Fibroblast of lung (primary cell): ENCODE measurements at regions not wholly inside any gene's neighbourhood (a gene's known extent, or its start where the extent isn't known, plus 50 kb on each side); places are given as distances from the start of the nearest gene placed in this dataset.

Experiments used
- DNase-seq, 2 donors: peaks; one replicate each; pipeline versions ENCODE4 v3.0.0 to v3.0.0-alpha.2; 2010; ENCODE audit warnings: low read depth in 2 of 2
- H2AFZ ChIP-seq: 2 replicates; pipeline ENCODE4 v1.5.1; 2012; ENCODE audit warnings: low read length, control low read depth, inconsistent platforms
- H3K27ac ChIP-seq: 2 replicates; pipeline ENCODE4 v1.5.1; 2011; ENCODE audit warnings: low read length, control low read depth; ENCODE audit not compliant: insufficient read depth
- H3K27me3 ChIP-seq: 2 replicates; pipeline ENCODE4 v1.5.1; 2011; ENCODE audit warnings: mild to moderate bottlenecking, low read length; ENCODE audit not compliant: control insufficient read depth, insufficient read depth
- H3K36me3 ChIP-seq: 2 replicates; pipeline ENCODE4 v1.5.1; 2011; ENCODE audit warnings: low read length; ENCODE audit not compliant: control insufficient read depth, insufficient read depth
- H3K4me1 ChIP-seq: 2 replicates; pipeline ENCODE4 v1.5.1; 2011; ENCODE audit warnings: low read length; ENCODE audit not compliant: control insufficient read depth, insufficient read depth; ENCODE audit errors: extremely low read depth
- H3K4me2 ChIP-seq: 2 replicates; pipeline ENCODE4 v1.5.1; 2011; ENCODE audit warnings: low read length, control low read depth; ENCODE audit not compliant: insufficient read depth; ENCODE audit errors: extremely low read depth
- H3K4me3 ChIP-seq, 4 experiments: fragments of 200-600 bp in 1 of 4; sonication (generic) in 1 of 4; replicated peaks in 1 of 4; 2 replicates each; pipeline ENCODE4 v1.5.1; 2011 to 2016; ENCODE audit warnings: low read length in 4 of 4, low read depth in 3 of 4, mild to moderate bottlenecking in 3 of 4, control low read depth in 2 of 4, inconsistent platforms in 1 of 4, mixed read lengths in 1 of 4; ENCODE audit not compliant: insufficient read depth in 1 of 4; ENCODE audit errors: control extremely low read depth in 1 of 4
- H3K79me2 ChIP-seq: 2 replicates; pipeline ENCODE4 v1.5.1; 2012; ENCODE audit warnings: mild to moderate bottlenecking, low read length, inconsistent platforms; ENCODE audit not compliant: control insufficient read depth, insufficient read depth
- H3K9ac ChIP-seq: 2 replicates; pipeline ENCODE4 v1.5.1; 2011; ENCODE audit warnings: mild to moderate bottlenecking, low read length, control low read depth; ENCODE audit not compliant: insufficient read depth
- H3K9me3 ChIP-seq: 2 replicates; pipeline ENCODE4 v1.5.1; 2012; ENCODE audit warnings: low read depth, low read length; ENCODE audit not compliant: control insufficient read depth, insufficient read depth
- H4K20me1 ChIP-seq: 2 replicates; pipeline ENCODE4 v1.5.1; 2011; ENCODE audit warnings: low read length; ENCODE audit not compliant: control insufficient read depth, insufficient read depth; ENCODE audit errors: extremely low read depth
- EZH2 ChIP-seq: IDR thresholded peaks from 2 replicates; pipeline ENCODE4 v1.5.1; 2012; ENCODE audit warnings: low read length, control low read depth, mild to moderate bottlenecking; ENCODE audit errors: missing control alignments
- TF ChIP-seq, protein P1 (sequence below), 2 donors: IDR thresholded peaks in 1 of 2; conservative IDR thresholded peaks in 1 of 2; 1 replicate in 1 of 2; 2 replicates in 1 of 2; pipeline ENCODE4 v1.5.1; 2011 to 2012; ENCODE audit warnings: low read length in 2 of 2, control low read depth in 1 of 2, inconsistent platforms in 1 of 2, low read depth in 1 of 2, mild to moderate bottlenecking in 1 of 2

DNA sequence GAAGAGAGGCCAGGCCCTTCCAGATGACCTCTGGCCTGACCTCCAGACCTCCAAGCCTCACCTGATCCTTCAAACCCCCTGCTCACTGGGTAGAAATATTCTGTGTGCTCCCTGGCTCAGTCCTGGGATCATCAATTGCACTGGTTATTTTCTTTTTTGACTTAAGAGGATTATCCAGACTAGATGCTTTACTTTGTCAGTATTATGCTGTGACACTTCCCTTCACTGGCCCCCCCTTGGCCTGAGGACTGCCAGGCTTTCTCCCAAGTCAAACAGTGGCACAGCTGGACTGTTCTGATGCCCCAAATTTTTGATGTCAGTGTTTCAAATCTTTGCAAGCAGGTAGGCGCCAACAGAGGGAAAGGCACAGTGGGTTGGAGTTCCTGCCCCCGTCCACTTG lies 156.3 kb upstream of the SKOR2 start:
- Histone ChIP-seq H2AFZ (no peak overlapping the region), H4K20me1 (no peaks in the 10 kb centered on the region), H3K9ac (no peak overlapping the region)

DNA sequence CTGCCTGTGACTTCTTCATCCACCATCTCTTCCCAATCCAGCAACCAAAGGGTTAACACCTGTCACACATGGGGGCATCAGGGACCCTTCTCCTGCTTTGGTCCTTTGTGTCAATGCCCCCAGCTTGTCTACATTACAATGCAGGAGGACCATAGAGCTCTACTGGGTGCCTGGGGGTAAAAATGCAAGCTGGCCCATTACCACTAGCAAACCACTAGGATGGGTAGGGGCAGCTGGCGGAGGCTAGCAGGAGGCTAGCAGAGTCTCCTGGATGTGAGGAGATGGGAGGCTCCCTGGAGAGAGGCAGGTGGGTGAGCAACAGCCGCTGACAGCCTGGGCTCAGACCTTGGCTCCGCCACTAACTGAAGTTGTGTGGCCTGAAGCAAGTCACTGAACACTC lies 153.4 kb upstream of the SKOR2 start:
- Histone ChIP-seq H3K9me3 (no peaks in the 10 kb centered on the region), H3K79me2 (no peaks in the 10 kb centered on the region), H3K4me2 (no peak overlapping the region), H3K4me3 (no peak overlapping the region), H3K27ac (no peak overlapping the region), H3K4me1 (no peaks in the 10 kb centered on the region), H4K20me1 (no peaks in the 10 kb centered on the region), H3K9ac (no peak overlapping the region), H3K27me3 (no peaks in the 10 kb centered on the region), H3K36me3 (no peaks in the 10 kb centered on the region), H2AFZ (no peak overlapping the region)
- DNase-seq, result no peak
- TF ChIP-seq EZH2, result no peak
- TF ChIP-seq, protein P1, sequence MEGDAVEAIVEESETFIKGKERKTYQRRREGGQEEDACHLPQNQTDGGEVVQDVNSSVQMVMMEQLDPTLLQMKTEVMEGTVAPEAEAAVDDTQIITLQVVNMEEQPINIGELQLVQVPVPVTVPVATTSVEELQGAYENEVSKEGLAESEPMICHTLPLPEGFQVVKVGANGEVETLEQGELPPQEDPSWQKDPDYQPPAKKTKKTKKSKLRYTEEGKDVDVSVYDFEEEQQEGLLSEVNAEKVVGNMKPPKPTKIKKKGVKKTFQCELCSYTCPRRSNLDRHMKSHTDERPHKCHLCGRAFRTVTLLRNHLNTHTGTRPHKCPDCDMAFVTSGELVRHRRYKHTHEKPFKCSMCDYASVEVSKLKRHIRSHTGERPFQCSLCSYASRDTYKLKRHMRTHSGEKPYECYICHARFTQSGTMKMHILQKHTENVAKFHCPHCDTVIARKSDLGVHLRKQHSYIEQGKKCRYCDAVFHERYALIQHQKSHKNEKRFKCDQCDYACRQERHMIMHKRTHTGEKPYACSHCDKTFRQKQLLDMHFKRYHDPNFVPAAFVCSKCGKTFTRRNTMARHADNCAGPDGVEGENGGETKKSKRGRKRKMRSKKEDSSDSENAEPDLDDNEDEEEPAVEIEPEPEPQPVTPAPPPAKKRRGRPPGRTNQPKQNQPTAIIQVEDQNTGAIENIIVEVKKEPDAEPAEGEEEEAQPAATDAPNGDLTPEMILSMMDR (conservative IDR thresholded peaks at IDR 0.05 in 1 of 2, IDR thresholded peaks at IDR 0.05 in 1 of 2; ENCODE audit: low read depth in 1 of 2, low read length in 2 of 2), result no peak

More for the DNA sequence above, 156.3 kb upstream of the SKOR2 start:
- H3K79me2 ChIP-seq, result no peaks in the 10 kb centered on the region
- DNase-seq, result no peak
- H3K9me3 ChIP-seq, result no peaks in the 10 kb centered on the region
- H3K4me1 ChIP-seq, result no peaks in the 10 kb centered on the region
- H3K4me2 ChIP-seq, result no peak overlapping the region
- no peak overlapping the region for H3K4me3 ChIP-seq
- no peak overlapping the region for H3K27ac ChIP-seq
- no peaks in the 10 kb centered on the region for H3K36me3 ChIP-seq
- no peaks in the 10 kb centered on the region for H3K27me3 ChIP-seq
- TF ChIP-seq, protein P1 (conservative IDR thresholded peaks at IDR 0.05 in 1 of 2, IDR thresholded peaks at IDR 0.05 in 1 of 2; ENCODE audit: low read depth in 1 of 2, low read length in 2 of 2), result no peak
- no peak for TF ChIP-seq EZH2

DNA sequence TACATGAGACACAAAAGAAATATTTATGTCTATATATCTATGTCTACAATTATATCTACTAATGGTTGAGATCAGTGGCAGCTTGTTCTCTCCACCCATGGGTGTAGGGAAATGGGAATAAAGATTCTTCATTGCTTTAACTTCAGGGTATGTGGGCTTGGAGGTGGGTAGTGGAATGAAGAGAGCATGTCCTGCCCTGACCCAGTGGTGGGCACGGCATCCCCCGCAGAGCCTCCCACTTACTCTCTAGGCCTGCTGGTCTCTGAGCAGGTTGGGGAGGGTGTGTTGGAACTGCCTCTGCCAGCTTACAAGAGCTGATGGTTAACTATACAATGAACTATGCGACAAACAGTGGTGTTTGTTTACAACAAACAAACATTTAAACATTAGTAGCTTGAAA lies 152.5 kb upstream of the SKOR2 start:
- H3K4me2 ChIP-seq, result no peak overlapping the region
- no peak overlapping the region for H2AFZ ChIP-seq
- H4K20me1 ChIP-seq, result no peaks in the 10 kb centered on the region
- no peak overlapping the region for H3K27ac ChIP-seq
- H3K79me2 ChIP-seq, result no peaks in the 10 kb centered on the region
- no peaks in the 10 kb centered on the region for H3K4me1 ChIP-seq
- no peaks in the 10 kb centered on the region for H3K36me3 ChIP-seq
- no peaks in the 10 kb centered on the region for H3K9me3 ChIP-seq
- no peak overlapping the region for H3K4me3 ChIP-seq
- TF ChIP-seq EZH2, result no peak
- TF ChIP-seq, protein P1 (conservative IDR thresholded peaks at IDR 0.05 in 1 of 2, IDR thresholded peaks at IDR 0.05 in 1 of 2; ENCODE audit: low read depth in 1 of 2, low read length in 2 of 2), result no peak
- H3K9ac ChIP-seq, result no peak overlapping the region
- no peak for DNase-seq
- no peaks in the 10 kb centered on the region for H3K27me3 ChIP-seq
